CD14-positive monocyte (primary cell): ENCODE measurements at regions not wholly inside any gene's neighbourhood (a gene's known extent, or its start where the extent isn't known, plus 50 kb on each side); places are given as distances from the start of the nearest gene placed in this dataset.

ENCODE experiments used
- DNase-seq, 3 donors: peaks; one replicate each; pipeline ENCODE4 v3.0.0-alpha.2; 2011 to 2022
- H2AFZ ChIP-seq: 2 replicates; pipeline ENCODE4 v1.6.0; 2012; ENCODE audit warnings: mild to moderate bottlenecking, low read depth, low read length, inconsistent platforms; ENCODE audit not compliant: insufficient read depth, poor library complexity, severe bottlenecking
- H3K27ac ChIP-seq, 2 donors: 1 replicate in 1 of 2; 2 replicates in 1 of 2; pipeline ENCODE4 v1.5.1; 2012 to 2013; ENCODE audit warnings: low read length in 2 of 2, control low read depth in 1 of 2, inconsistent platforms in 1 of 2, low read depth in 1 of 2, mild to moderate bottlenecking in 1 of 2
- H3K27me3 ChIP-seq, 2 donors: one replicate each; pipeline versions ENCODE4 v1.6.0 to v1.6.1; 2011 to 2013; ENCODE audit warnings: low read length in 2 of 2; ENCODE audit not compliant: control insufficient read depth in 2 of 2, insufficient read depth in 2 of 2
- H3K36me3 ChIP-seq, 2 donors: replicated peaks in 1 of 2; 1 replicate in 1 of 2; 2 replicates in 1 of 2; pipeline versions ENCODE4 v1.5.1 to v1.6.1; 2012 to 2013; ENCODE audit warnings: low read length in 2 of 2, control low read depth in 1 of 2, inconsistent platforms in 1 of 2, mild to moderate bottlenecking in 1 of 2; ENCODE audit not compliant: insufficient read depth in 2 of 2, control insufficient read depth in 1 of 2
- H3K4me1 ChIP-seq, 2 donors: 1 replicate in 1 of 2; 2 replicates in 1 of 2; pipeline versions ENCODE4 v1.5.1 to v1.6.1; 2012 to 2013; ENCODE audit warnings: low read length in 2 of 2, control low read depth in 1 of 2, inconsistent platforms in 1 of 2, mild to moderate bottlenecking in 1 of 2, moderate library complexity in 1 of 2; ENCODE audit not compliant: insufficient read depth in 2 of 2, control insufficient read depth in 1 of 2
- H3K4me2 ChIP-seq: replicated peaks from 2 replicates; pipeline ENCODE3; 2012; ENCODE audit warnings: low read length, moderate library complexity, mild to moderate bottlenecking; ENCODE audit not compliant: poor library complexity, severe bottlenecking; ENCODE audit errors: extremely low read depth
- H3K4me3 ChIP-seq, 3 experiments: fragments of 200-600 bp in 1 of 3; sonication (generic) in 1 of 3; replicated peaks in 1 of 3; 1 replicate in 2 of 3; 2 replicates in 1 of 3; pipeline ENCODE4 v1.5.1; 2011 to 2013; ENCODE audit warnings: low read length in 3 of 3, mild to moderate bottlenecking in 3 of 3, control low read depth in 2 of 3, low read depth in 2 of 3, inconsistent platforms in 1 of 3, moderate library complexity in 1 of 3
- H3K79me2 ChIP-seq: 2 replicates; pipeline ENCODE4 v1.6.0; 2012; ENCODE audit warnings: mild to moderate bottlenecking, control low read depth, inconsistent platforms, low read length, moderate library complexity; ENCODE audit not compliant: insufficient read depth
- H3K9ac ChIP-seq: 2 replicates; pipeline ENCODE4 v1.6.0; 2017; ENCODE audit warnings: low read length, mild to moderate bottlenecking; ENCODE audit not compliant: insufficient read depth, poor library complexity, severe bottlenecking
- H3K9me3 ChIP-seq, 2 donors: replicated peaks in 1 of 2; 1 replicate in 1 of 2; 2 replicates in 1 of 2; pipeline versions ENCODE4 v1.5.1 to v1.6.1; 2012 to 2013; ENCODE audit warnings: low read length in 2 of 2, control low read depth in 1 of 2; ENCODE audit not compliant: control insufficient read depth in 1 of 2, insufficient read depth in 1 of 2
- H4K20me1 ChIP-seq: 2 replicates; pipeline ENCODE4 v1.6.0; 2012; ENCODE audit warnings: mild to moderate bottlenecking, low read length, control low read depth, moderate library complexity; ENCODE audit not compliant: insufficient read depth
- H3K27ac Mint-ChIP-seq, 7 donors: one replicate each; pipeline ENCODE4 v1.8.0; 2020; ENCODE audit warnings: mild to moderate bottlenecking in 7 of 7, mixed read lengths in 7 of 7, moderate library complexity in 6 of 7, inconsistent platforms in 2 of 7
- H3K27me3 Mint-ChIP-seq, 3 donors: one replicate each; pipeline ENCODE4 v1.8.0; 2021 to 2022; ENCODE audit warnings: low read depth in 3 of 3, mild to moderate bottlenecking in 3 of 3, mixed read lengths in 3 of 3, moderate library complexity in 3 of 3, inconsistent platforms in 1 of 3
- H3K36me3 Mint-ChIP-seq, 2 donors: one replicate each; pipeline ENCODE4 v1.8.0; 2020; ENCODE audit warnings: mixed read lengths in 2 of 2, inconsistent platforms in 1 of 2, mild to moderate bottlenecking in 1 of 2
- H3K4me1 Mint-ChIP-seq: one replicate; pipeline ENCODE4 v1.8.0; 2020; ENCODE audit warnings: mild to moderate bottlenecking, mixed read lengths
- H3K4me3 Mint-ChIP-seq, 2 donors: one replicate each; pipeline ENCODE4 v1.8.0; 2020; ENCODE audit warnings: mild to moderate bottlenecking in 2 of 2, mixed read lengths in 2 of 2, moderate library complexity in 1 of 2
- H3K9me3 Mint-ChIP-seq, 7 donors: one replicate each; pipeline ENCODE4 v1.8.0; 2020 to 2022; ENCODE audit warnings: mixed read lengths in 7 of 7, mild to moderate bottlenecking in 6 of 7, moderate library complexity in 6 of 7, inconsistent platforms in 2 of 7
- CTCF ChIP-seq: fragments of 200-600 bp; IDR thresholded peaks from one replicate; pipeline ENCODE4 v1.8.0; 2022; ENCODE audit warnings: antibody characterized with exemption, mild to moderate bottlenecking
- WGBS: methylation state at CpG from one replicate; pipeline ENCODE4 v1.1.5; 2013; ENCODE audit warnings: missing lambda C conversion rate; ENCODE audit not compliant: insufficient coverage; 5-methylcytosine and 5-hydroxymethylcytosine counted together
- intact Hi-C, 2 donors: fragments of 100-400 bp; cut with micrococcal nuclease; formaldehyde crosslinking; loops; one replicate each; pipeline versions ENCODE4 v1.15.0 to v1.15.1; 2023

GRCh38 chr10:3528823-3529403 is 256.1 kb downstream of the KLF6 start:
- no peak overlapping the region for H3K4me3 ChIP-seq
- no peak overlapping the region for H3K4me3 Mint-ChIP-seq
- H4K20me1 ChIP-seq: no peaks in the 10 kb centered on the region
- no peaks in the 10 kb centered on the region for H3K79me2 ChIP-seq
- TF ChIP-seq CTCF: no peak
- H3K36me3 ChIP-seq: no peaks in the 10 kb centered on the region
- H3K27me3 Mint-ChIP-seq: peaks cover 0 to 2% (median 1%) of the 10 kb centered on the region in 3 donors
- H3K9ac ChIP-seq: no peak overlapping the region
- H3K27ac ChIP-seq: no peak overlapping the region
- H3K9me3 ChIP-seq: no peaks in the 10 kb centered on the region
- WGBS: 98% methylated on average over 7 of the region's 10 CpGs
- H3K4me1 ChIP-seq: no peaks in the 10 kb centered on the region
- H3K27ac Mint-ChIP-seq: no peak overlapping the region
- H3K9me3 Mint-ChIP-seq: peaks cover 0 to 3% (median 0%) of the 10 kb centered on the region in 7 donors
- peaks cover 2% of the 10 kb centered on the region for H3K4me1 Mint-ChIP-seq
- H3K36me3 Mint-ChIP-seq: no peaks in the 10 kb centered on the region
- no peak for DNase-seq
- intact Hi-C loops: no loop called here
- H3K4me2 ChIP-seq: no peak overlapping the region
- H2AFZ ChIP-seq: no peak overlapping the region
- H3K27me3 ChIP-seq: no peaks in the 10 kb centered on the region

GRCh38 chr10:3528271-3528670 is 256.7 kb downstream of the KLF6 start:
- 95% methylated on average over 2 of the region's 3 CpGs for WGBS
- H2AFZ ChIP-seq: no peak overlapping the region
- no peak overlapping the region for H3K27ac Mint-ChIP-seq

More at GRCh38 chr10:3528271-3528670, 256.7 kb downstream of the KLF6 start:
- intact Hi-C loops: no loop called here
- peaks cover 0 to 3% (median 1%) of the 10 kb centered on the region in 7 donors for H3K9me3 Mint-ChIP-seq
- peaks cover 2% of the 10 kb centered on the region for H3K4me1 Mint-ChIP-seq
- Histone ChIP-seq H3K4me2 (no peak overlapping the region), H3K27ac (no peak overlapping the region), H3K4me3 (no peak overlapping the region), H3K27me3 (no peaks in the 10 kb centered on the region), H3K36me3 (no peaks in the 10 kb centered on the region), H3K9me3 (no peaks in the 10 kb centered on the region), H3K4me1 (no peaks in the 10 kb centered on the region), H4K20me1 (no peaks in the 10 kb centered on the region), H3K9ac (no peak overlapping the region), H3K79me2 (no peaks in the 10 kb centered on the region)
- no peak for TF ChIP-seq CTCF
- H3K27me3 Mint-ChIP-seq: peaks cover 0 to 2% (median 1%) of the 10 kb centered on the region in 3 donors
- H3K36me3 Mint-ChIP-seq: no peaks in the 10 kb centered on the region
- no peak for DNase-seq
- no peak overlapping the region for H3K4me3 Mint-ChIP-seq
